ENCODE measurements at regions not wholly inside any gene's neighbourhood (a gene's known extent, or its start where the extent isn't known, plus 50 kb on each side); places are given as distances from the start of the nearest gene placed in this dataset.

GRCh38 chr12:46629331-46630229 lies 196.2 kb downstream of the SLC38A4 start:
- no peak overlapping the region for H2AK9ac ChIP-seq (replicated peaks; ENCODE audit: low read depth, low read length, poor library complexity)
- CTCF ChIA-PET: no interaction called here

More at GRCh38 chr12:46629331-46630229, 196.2 kb downstream of the SLC38A4 start:
- Histone ChIP-seq H4K20me1 (ENCODE audit: insufficient read depth, low read length) (no peaks in the 10 kb centered on the region), H3K9me3 (ENCODE audit: control insufficient read depth, insufficient read depth, low read length) (no peaks in the 10 kb centered on the region), H3K4ac (ENCODE audit: low read depth, low read length) (peak overlapping the region; percentile 73), H3K23ac (ENCODE audit: low read depth, low read length) (peak overlapping the region; percentile 44; the same call in 1 of the 2 replicates), H3K4me2 (ENCODE audit: low read depth, low read length) (no peak overlapping the region), H3K27ac (ENCODE audit: insufficient read depth, low read length) (peak overlapping the region; percentile 13), H3K4me3 (ENCODE audit: insufficient read depth, low read depth, low read length) (no peak overlapping the region), H3K79me1 (ENCODE audit: low read depth in 1 of 2, low read length in 2 of 2) (no peaks in the 10 kb centered on the region), H2BK15ac (ENCODE audit: low read depth, low read length) (peak overlapping the region; percentile 49; the same call in 2 of the 3 replicates), H3K18ac (ENCODE audit: low read depth, low read length) (peak overlapping the region; percentile 75), H2AFZ (replicated peaks; ENCODE audit: low read length, poor library complexity) (no peak overlapping the region), H3K4me1 (ENCODE audit: control insufficient read depth, insufficient read depth, low read length) (peaks cover 15% of the 10 kb centered on the region), H2BK20ac (ENCODE audit: low read depth, low read length) (peak overlapping the region; percentile 75), H3K14ac (replicated peaks; ENCODE audit: low read depth, low read length) (peak overlapping the region; percentile 26), H2BK5ac (ENCODE audit: low read depth, low read length, poor library complexity, severe bottlenecking) (peak overlapping the region; percentile 29), H3K9ac (ENCODE audit: low read depth, low read length) (no peak overlapping the region), H3K27me3 (ENCODE audit: control insufficient read depth, insufficient read depth, low read length) (no peaks in the 10 kb centered on the region), H2BK120ac (ENCODE audit: low read depth, low read length) (peak overlapping the region; percentile 85), H3K9me1 (ENCODE audit: insufficient read depth, low read length) (peaks cover 8% of the 10 kb centered on the region), H4K8ac (ENCODE audit: low read depth in 2 of 2, low read length in 2 of 2) (peak overlapping the region in 1 of 2 experiments; percentile 26; a peak in 2 of 4 replicates), H3K36me3 (ENCODE audit: control insufficient read depth, insufficient read depth, low read length) (no peaks in the 10 kb centered on the region), H4K5ac (ENCODE audit: low read depth, low read length) (peak overlapping the region; percentile 48; the same call in 1 of the 2 replicates), H4K91ac (ENCODE audit: insufficient read depth, low read depth, low read length) (peak overlapping the region; percentile 81), H2AK5ac (ENCODE audit: low read depth, low read length) (peak overlapping the region; percentile 61), H3K56ac (ENCODE audit: extremely low read depth, insufficient read depth, low read length) (no peak overlapping the region)
- BruUV-seq (replicated peaks): no TSS peak
- dilution Hi-C loops (cut with HindIII; ENCODE audit: low sequenced_read_pairs, unreplicated experiment) (no loop called here), intact Hi-C loops (cut with micrococcal nuclease) (no loop called here), in situ Hi-C loops (cut with MboI; ENCODE audit: low sequenced_read_pairs) (no loop called here)
- DNase-seq: no peak
- TF ChIP-seq RFX5 (IDR thresholded peaks at IDR 0.05; ENCODE audit: low read depth, low read length) (no peak), FOS (IDR thresholded peaks at IDR 0.05; ENCODE audit: low read depth, low read length) (no peak), USF2 (IDR thresholded peaks at IDR 0.05; ENCODE audit: low read depth, low read length) (no peak), BHLHE40 (IDR thresholded peaks at IDR 0.05; ENCODE audit: low read depth, low read length) (no peak), NFE2L2 (IDR thresholded peaks at IDR 0.05; ENCODE audit: low read depth, low read length) (no peak), MAFK (IDR thresholded peaks at IDR 0.05; ENCODE audit: low read depth, low read length) (no peak), RAD21 (IDR thresholded peaks at IDR 0.05; ENCODE audit: low read length) (no peak)
- ATAC-seq (ENCODE audit: low read depth): peak; percentile 33
- no CpG with 5 or more reads among the region's 4 CpGs for WGBS, 2 experiments (ENCODE audit: extremely low coverage in 2 of 2, insufficient read length in 1 of 2)
- POLR2A ChIA-PET (ENCODE audit: unreplicated experiment): no interaction called here

All from IMR-90 (cell line).